Mesothelial cell of epicardium (in vitro differentiated cells): ENCODE measurements at regions not wholly inside any gene's neighbourhood (a gene's known extent, or its start where the extent isn't known, plus 50 kb on each side); places are given as distances from the start of the nearest gene placed in this dataset.

Source experiments
- DNase-seq, 2 experiments: peaks; one replicate each; pipeline ENCODE4 v3.0.0; 2021; ENCODE audit warnings: low spot score in 2 of 2; ENCODE audit not compliant: unreplicated experiment in 2 of 2
- H3K27ac Mint-ChIP-seq: 2 replicates; pipeline ENCODE4 v1.8.0; 2021; ENCODE audit warnings: mixed read lengths
- H3K27me3 Mint-ChIP-seq: 2 replicates; pipeline ENCODE4 v1.8.0; 2021; ENCODE audit warnings: low read depth, mixed read lengths
- H3K36me3 Mint-ChIP-seq: 2 replicates; pipeline ENCODE4 v1.8.0; 2021; ENCODE audit warnings: mixed read lengths
- H3K4me1 Mint-ChIP-seq: 2 replicates; pipeline ENCODE4 v1.8.0; 2021; ENCODE audit warnings: mixed read lengths
- H3K4me3 Mint-ChIP-seq: 2 replicates; pipeline ENCODE4 v1.8.0; 2021; ENCODE audit warnings: mild to moderate bottlenecking, moderate library complexity, mixed read lengths
- H3K9me3 Mint-ChIP-seq: 2 replicates; pipeline ENCODE4 v1.8.0; 2021; ENCODE audit warnings: mixed read lengths
- TF ChIP-seq, protein P1 (sequence below): fragments of 200-600 bp; sonication (generic); IDR thresholded peaks from one replicate; pipeline ENCODE4 v1.5.0; 2021; ENCODE audit warnings: antibody characterized with exemption; ENCODE audit not compliant: unreplicated experiment

- TF ChIP-seq, protein P1, sequence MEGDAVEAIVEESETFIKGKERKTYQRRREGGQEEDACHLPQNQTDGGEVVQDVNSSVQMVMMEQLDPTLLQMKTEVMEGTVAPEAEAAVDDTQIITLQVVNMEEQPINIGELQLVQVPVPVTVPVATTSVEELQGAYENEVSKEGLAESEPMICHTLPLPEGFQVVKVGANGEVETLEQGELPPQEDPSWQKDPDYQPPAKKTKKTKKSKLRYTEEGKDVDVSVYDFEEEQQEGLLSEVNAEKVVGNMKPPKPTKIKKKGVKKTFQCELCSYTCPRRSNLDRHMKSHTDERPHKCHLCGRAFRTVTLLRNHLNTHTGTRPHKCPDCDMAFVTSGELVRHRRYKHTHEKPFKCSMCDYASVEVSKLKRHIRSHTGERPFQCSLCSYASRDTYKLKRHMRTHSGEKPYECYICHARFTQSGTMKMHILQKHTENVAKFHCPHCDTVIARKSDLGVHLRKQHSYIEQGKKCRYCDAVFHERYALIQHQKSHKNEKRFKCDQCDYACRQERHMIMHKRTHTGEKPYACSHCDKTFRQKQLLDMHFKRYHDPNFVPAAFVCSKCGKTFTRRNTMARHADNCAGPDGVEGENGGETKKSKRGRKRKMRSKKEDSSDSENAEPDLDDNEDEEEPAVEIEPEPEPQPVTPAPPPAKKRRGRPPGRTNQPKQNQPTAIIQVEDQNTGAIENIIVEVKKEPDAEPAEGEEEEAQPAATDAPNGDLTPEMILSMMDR = no peak
- Mint-ChIP-seq H3K36me3 (no peaks in the 10 kb centered on the region), H3K27ac (no peak overlapping the region), H3K4me1 (peaks cover 26% of the 10 kb centered on the region), H3K9me3 (no peaks in the 10 kb centered on the region), H3K4me3 (no peak overlapping the region), H3K27me3 (peaks cover 3% of the 10 kb centered on the region)
- DNase-seq = no peak
Observed at GRCh38 chr16:73185737-73186136, 137.8 kb upstream of the ZFHX3 start.

- no peaks in the 10 kb centered on the region for H3K36me3 Mint-ChIP-seq
- H3K4me3 Mint-ChIP-seq = no peak overlapping the region
- no peaks in the 10 kb centered on the region for H3K27me3 Mint-ChIP-seq
- peaks cover 27% of the 10 kb centered on the region for H3K4me1 Mint-ChIP-seq
- peak overlapping the region; percentile 51 for H3K27ac Mint-ChIP-seq
- TF ChIP-seq, protein P1 = no peak
- DNase-seq = no peak
- H3K9me3 Mint-ChIP-seq = no peaks in the 10 kb centered on the region
Observed at GRCh38 chr16:73183611-73184092, 135.7 kb upstream of the ZFHX3 start.

DNA sequence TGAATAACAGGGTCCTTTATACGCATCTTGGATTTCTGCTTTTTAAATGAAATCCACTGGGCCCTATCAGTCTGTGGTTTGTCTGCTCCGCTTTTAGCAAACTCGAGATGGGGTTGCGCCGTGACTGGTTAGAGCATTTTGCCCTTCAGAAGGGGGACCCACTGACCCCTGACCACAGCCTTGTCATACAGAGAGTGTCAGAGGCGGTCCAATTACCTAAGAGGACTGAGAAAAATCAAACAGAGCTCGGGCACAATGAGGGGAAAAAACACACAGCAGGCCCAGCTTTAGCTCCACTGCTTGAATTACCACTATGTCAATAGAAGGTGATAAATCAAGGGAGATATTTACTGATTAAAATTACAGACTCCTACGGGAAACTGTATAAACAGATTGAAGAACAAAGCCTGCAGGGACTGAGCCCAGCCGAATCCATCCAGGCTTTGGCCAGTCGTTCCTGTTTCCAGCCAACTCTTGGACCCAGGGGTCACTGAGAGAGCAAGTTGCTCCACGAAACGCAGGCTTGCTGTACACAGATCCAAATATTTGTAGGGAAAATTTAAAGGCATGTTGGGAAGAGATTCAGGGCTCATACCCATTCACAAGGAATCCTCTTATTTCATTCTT lies 131.9 kb upstream of the ZFHX3 start:
- H3K9me3 Mint-ChIP-seq = no peaks in the 10 kb centered on the region
- peak overlapping the region; percentile 76 for H3K27ac Mint-ChIP-seq
- DNase-seq = no peak
- TF ChIP-seq, protein P1 = no peak
- H3K4me3 Mint-ChIP-seq = no peak overlapping the region
- no peaks in the 10 kb centered on the region for H3K36me3 Mint-ChIP-seq
- no peaks in the 10 kb centered on the region for H3K27me3 Mint-ChIP-seq
- H3K4me1 Mint-ChIP-seq = peaks cover 25% of the 10 kb centered on the region

DNA sequence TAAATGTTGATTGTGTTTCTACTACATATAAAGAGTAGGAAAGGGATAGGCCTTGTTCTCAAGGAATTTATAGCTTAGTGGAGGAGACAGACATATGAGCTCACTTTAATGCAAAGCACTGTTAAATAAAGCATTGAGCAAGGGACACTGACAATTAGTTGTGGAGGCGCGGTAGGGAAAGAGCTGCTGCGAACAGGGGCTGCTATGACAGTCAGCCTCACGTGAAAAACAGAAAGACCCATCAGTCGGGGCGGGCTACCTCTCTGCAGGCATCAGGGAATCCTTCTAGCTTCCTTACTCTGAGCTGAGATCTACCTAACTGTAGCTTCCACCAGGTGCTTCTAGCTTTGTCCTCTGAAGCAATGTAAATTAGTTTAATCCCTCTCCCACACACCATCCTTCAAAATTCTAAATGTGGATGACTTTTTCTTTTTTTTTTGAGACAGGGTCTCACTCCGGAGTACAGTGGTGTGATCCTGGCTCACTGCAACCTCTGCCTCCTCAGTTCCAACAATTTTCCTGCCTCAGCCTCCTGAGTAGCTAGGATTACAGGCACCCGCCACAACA lies 129.9 kb upstream of the ZFHX3 start:
- DNase-seq = no peak
- Mint-ChIP-seq H3K9me3 (no peaks in the 10 kb centered on the region), H3K36me3 (no peaks in the 10 kb centered on the region), H3K4me1 (peaks cover 30% of the 10 kb centered on the region), H3K27me3 (no peaks in the 10 kb centered on the region), H3K27ac (peak overlapping the region; percentile 21), H3K4me3 (no peak overlapping the region)
- TF ChIP-seq, protein P1 = no peak

DNA sequence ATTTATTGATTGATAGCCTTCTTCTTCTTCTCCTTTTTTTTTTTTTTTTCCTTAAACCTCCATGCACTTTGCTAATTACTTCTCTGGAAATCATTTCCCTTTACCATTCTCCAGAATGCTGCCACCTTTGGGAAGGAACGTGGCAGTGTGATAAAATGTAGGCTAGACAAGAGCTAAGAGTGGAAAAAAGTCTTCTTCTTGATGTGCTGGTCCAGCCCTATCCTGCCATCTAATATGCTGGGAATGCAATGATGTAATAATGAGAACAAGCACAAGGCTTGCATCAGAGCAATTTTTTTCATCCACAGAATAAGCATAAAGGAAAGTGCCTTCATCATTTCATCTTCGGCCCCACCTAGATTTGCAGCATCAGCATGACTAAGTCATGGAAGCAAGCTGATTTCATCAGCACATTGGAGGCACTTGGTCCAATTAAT lies 128.7 kb upstream of the ZFHX3 start:
- Mint-ChIP-seq H3K36me3 (no peaks in the 10 kb centered on the region), H3K27me3 (no peaks in the 10 kb centered on the region), H3K4me3 (no peak overlapping the region), H3K4me1 (peaks cover 42% of the 10 kb centered on the region), H3K9me3 (no peaks in the 10 kb centered on the region), H3K27ac (no peak overlapping the region)
- DNase-seq = no peak
- TF ChIP-seq, protein P1 = no peak
